K562 (cell line): ENCODE measurements at regions not wholly inside any gene's neighbourhood (a gene's known extent, or its start where the extent isn't known, plus 50 kb on each side); places are given as distances from the start of the nearest gene placed in this dataset.

ENCODE experiments used
- ATAC-seq: fragments of 200-7000 bp; cut with Tn5 transposase; 3 replicates; pipeline ENCODE4 v1.9.1; 2020; ENCODE audit warnings: moderate library complexity
- BruUV-seq: library from RNA; stranded (reverse); fragments of 400-500 nt; replicated peaks from 2 replicates; lab custom pipeline; 2021; lab: Mats Ljungman, UMichigan
- CTCF ChIA-PET: fragments of 300-600 bp; formaldehyde crosslinking; extraction: SDS; loops from one replicate; lab custom pipeline; 2021; ENCODE audit warnings: low intra/inter-chr PET ratio; lab: Yijun Ruan, JAX
- POLR2A ChIA-PET: fragments of 300-600, 350-650 bp; sonication (Branson Sonifier 250); formaldehyde crosslinking; extraction: SDS; loops from one replicate; lab custom pipeline; 2021; ENCODE audit warnings: antibody characterized with exemption, inconsistent platforms; lab: Yijun Ruan, JAX
- DNase-seq, 4 experiments: peaks; one replicate each; pipeline versions ENCODE4 v3.0.0 to v3.0.0-alpha.2; 2011 to 2018; ENCODE audit warnings: low spot score in 3 of 4, mixed read lengths in 3 of 4; ENCODE audit errors: extremely low read depth in 1 of 4
- FAIRE-seq: peaks from 2 replicates; lab custom pipeline; 2011; peaks lifted over from hg19 to GRCh38; lab: Jason Lieb, UNC
- H2AFZ ChIP-seq: 2 replicates; pipeline ENCODE4 v1.6.0; 2011; ENCODE audit warnings: low read depth, low read length, control low read depth, inconsistent platforms
- H3K27ac ChIP-seq: fragments of 200-600 bp; 3 replicates; pipeline ENCODE4 v1.8.0; 2011; ENCODE audit warnings: low read depth, mild to moderate bottlenecking, control low read depth, inconsistent platforms, low read length, moderate library complexity, mixed read lengths; ENCODE audit errors: extremely low read depth
- H3K27me3 ChIP-seq, 2 experiments: fragments of 300-600 bp in 1 of 2; 2 replicates in 1 of 2; 3 replicates in 1 of 2; pipeline versions ENCODE4 v1.6.0 to v1.8.0; 2011; ENCODE audit warnings: inconsistent platforms in 2 of 2, low read length in 2 of 2, mild to moderate bottlenecking in 1 of 2, mixed read lengths in 1 of 2, moderate library complexity in 1 of 2; ENCODE audit not compliant: control insufficient read depth in 2 of 2, insufficient read depth in 2 of 2
- H3K36me3 ChIP-seq: fragments of 300-600 bp; 3 replicates; pipeline ENCODE4 v1.8.0; 2011; ENCODE audit warnings: mild to moderate bottlenecking, low read length, inconsistent platforms; ENCODE audit not compliant: control insufficient read depth, insufficient read depth
- H3K4me1 ChIP-seq, 2 experiments: fragments of 200-600 bp in 1 of 2; replicated peaks in 1 of 2; 2 replicates in 1 of 2; 3 replicates in 1 of 2; pipeline versions ENCODE4 v1.5.1 to v1.8.0; 2011; ENCODE audit warnings: inconsistent platforms in 2 of 2, low read length in 2 of 2, mild to moderate bottlenecking in 1 of 2, mixed read lengths in 1 of 2, moderate library complexity in 1 of 2; ENCODE audit not compliant: control insufficient read depth in 2 of 2, insufficient read depth in 2 of 2
- H3K4me2 ChIP-seq: 2 replicates; pipeline ENCODE4 v1.6.1; 2011; ENCODE audit warnings: low read length, control low read depth, inconsistent platforms, mixed read lengths; ENCODE audit not compliant: insufficient read depth
- H3K4me3 ChIP-seq: fragments of 200-600 bp; sonication (generic), shearing (Covaris generic); 2 replicates; pipeline ENCODE4 v1.5.1; 2016; ENCODE audit warnings: control low read depth, inconsistent platforms
- H3K79me2 ChIP-seq: fragments of 200-600 bp; 3 replicates; pipeline ENCODE4 v1.8.0; 2011; ENCODE audit warnings: low read length, inconsistent platforms; ENCODE audit not compliant: control insufficient read depth, insufficient read depth
- H3K9ac ChIP-seq, 2 experiments: 2 replicates each; pipeline versions ENCODE4 v1.6.0 to v1.6.1; 2011; ENCODE audit warnings: low read depth in 2 of 2, low read length in 2 of 2, control low read depth in 1 of 2, inconsistent platforms in 1 of 2, mild to moderate bottlenecking in 1 of 2, mixed read lengths in 1 of 2; ENCODE audit not compliant: insufficient read depth in 1 of 2
- H3K9me1 ChIP-seq: one replicate; pipeline ENCODE4 v1.6.0; 2011; ENCODE audit warnings: inconsistent platforms, mild to moderate bottlenecking, low read length, moderate library complexity; ENCODE audit not compliant: control insufficient read depth, insufficient read depth
- H3K9me3 ChIP-seq: replicated peaks from 2 replicates; pipeline ENCODE4 v1.5.1; 2011; ENCODE audit warnings: low read depth, low read length, inconsistent platforms; ENCODE audit not compliant: control insufficient read depth, insufficient read depth
- H4K20me1 ChIP-seq: replicated peaks from 2 replicates; pipeline ENCODE4 v1.6.1; 2011; ENCODE audit warnings: low read length, inconsistent platforms, mixed read lengths; ENCODE audit not compliant: control insufficient read depth, insufficient read depth
- BRD4 ChIP-seq: fragments of 200-600 bp; sonication (generic); IDR thresholded peaks from 2 replicates; pipeline ENCODE4 v1.6.1; 2017; ENCODE audit warnings: inconsistent platforms
- GTF2A2 ChIP-seq: IDR thresholded peaks from 2 replicates; pipeline ENCODE4 v1.6.1; 2016; ENCODE audit warnings: mild to moderate bottlenecking, missing genetic modification characterization, missing compliant biosample characterization
- HBP1 ChIP-seq: fragments of 450-650 bp; formaldehyde crosslinking; IDR thresholded peaks from 2 replicates; pipeline ENCODE4 v1.4.0; 2022; ENCODE audit warnings: missing genetic modification characterization
- SLC30A9 ChIP-seq: fragments of 250-450 bp; sonication (Bioruptor Pico); IDR thresholded peaks from 2 replicates; pipeline ENCODE4 v1.8.0; 2022; ENCODE audit warnings: mild to moderate bottlenecking, moderate library complexity
- TGIF2 ChIP-seq: sonication (generic); formaldehyde crosslinking; IDR thresholded peaks from 2 replicates; pipeline ENCODE4 v1.8.1; 2022; ENCODE audit warnings: mild to moderate bottlenecking, missing genetic modification reagents, moderate library complexity
- ZFP1 ChIP-seq: fragments of 450-650 bp; formaldehyde crosslinking; IDR thresholded peaks from 2 replicates; pipeline ENCODE4 v1.4.0; 2020; ENCODE audit warnings: mild to moderate bottlenecking, mixed read lengths
- WGBS: fragments of 100-300 bp; shearing (Covaris generic); methylation state at CpG from one replicate; pipeline ENCODE4 v1.1.6; 2016; ENCODE audit warnings: low coverage, mixed read lengths; ENCODE audit not compliant: insufficient coverage; ENCODE audit errors: missing lambda C conversion rate; 5-methylcytosine and 5-hydroxymethylcytosine counted together
- in situ Hi-C: fragments of 300-500 bp; cut with MboI; formaldehyde crosslinking; loops from 4 replicates; pipeline ENCODE4 v1.15.0; 2018; ENCODE audit warnings: inconsistent platforms, mixed read lengths
- intact Hi-C: fragments of 100-400 bp; cut with micrococcal nuclease; formaldehyde crosslinking; loops from 2 replicates; pipeline ENCODE4 v1.14.2; 2022

- WGBS = 0% methylated on average over 1 of the region's 1 CpG
- Histone ChIP-seq H3K9ac (no peak overlapping the region), H3K36me3 (no peaks in the 10 kb centered on the region), H3K4me3 (no peak overlapping the region), H3K27me3 (no peaks in the 10 kb centered on the region), H3K79me2 (no peaks in the 10 kb centered on the region), H3K9me3 (no peaks in the 10 kb centered on the region; the same call in 1 of the 2 replicates), H2AFZ (no peak overlapping the region), H3K4me2 (no peak overlapping the region), H4K20me1 (no peaks in the 10 kb centered on the region)
- DNase-seq (no peak), ATAC-seq (no peak), FAIRE-seq (no peak)
- in situ Hi-C loops (no loop called here), intact Hi-C loops (no loop called here)
- no TSS peak for BruUV-seq
- POLR2A ChIA-PET = no interaction called here
- CTCF ChIA-PET = no interaction called here
- no peak for TF ChIP-seq HBP1
- TF ChIP-seq SLC30A9 = no peak
- TF ChIP-seq GTF2A2 (tag) = no peak
- no peak for TF ChIP-seq BRD4
- no peak for TF ChIP-seq ZFP1 (CRISPR knock-in tag)
- TF ChIP-seq TGIF2 (CRISPR knock-in tag) = no peak
- TF ChIP-seq, all 486 proteins: peak for 0
- no peak overlapping the region for H3K27ac ChIP-seq
- no peaks in the 10 kb centered on the region for H3K9me1 ChIP-seq
- no peaks in the 10 kb centered on the region for H3K4me1 ChIP-seq
These were observed 354.7 kb downstream of the HGF start for GRCh38 chr7:81415181-81415580.
